GM19023 (cell line): ENCODE measurements at regions not wholly inside any gene's neighbourhood (a gene's known extent, or its start where the extent isn't known, plus 50 kb on each side); places are given as distances from the start of the nearest gene placed in this dataset.
"Not testable (repeated sequence)": the region's sequence is repeated elsewhere in the genome, so short reads cannot be mapped to it uniquely, and the experiment has no call there.

Experiments
- ATAC-seq: cut with Tn5 transposase; IDR thresholded peaks from one replicate; pipeline ENCODE4 v1.9.1; 2021; ENCODE audit warnings: mild to moderate bottlenecking, moderate library complexity; ENCODE audit not compliant: unreplicated experiment

DNA sequence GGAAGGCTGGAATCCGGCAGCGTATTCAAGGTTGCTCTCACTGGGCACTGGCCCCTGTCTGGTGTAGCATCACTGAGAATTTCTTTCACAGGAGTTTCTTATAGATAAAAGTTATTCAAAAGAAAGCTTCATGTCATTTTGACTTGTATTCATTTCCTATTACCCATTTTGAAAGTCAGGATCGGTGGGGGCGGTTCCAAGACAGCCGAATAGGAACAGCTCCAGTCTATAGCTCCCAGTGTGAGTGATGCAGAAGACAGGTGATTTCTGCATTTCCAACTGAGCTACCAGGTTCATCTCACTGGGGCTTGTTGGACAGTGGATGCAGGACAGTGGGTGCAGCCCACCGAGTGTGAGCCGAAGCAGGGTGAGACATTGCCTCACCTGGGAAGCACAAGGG, 51.5 kb upstream of the CDC42EP3 start:
- not testable (repeated sequence) for ATAC-seq

DNA sequence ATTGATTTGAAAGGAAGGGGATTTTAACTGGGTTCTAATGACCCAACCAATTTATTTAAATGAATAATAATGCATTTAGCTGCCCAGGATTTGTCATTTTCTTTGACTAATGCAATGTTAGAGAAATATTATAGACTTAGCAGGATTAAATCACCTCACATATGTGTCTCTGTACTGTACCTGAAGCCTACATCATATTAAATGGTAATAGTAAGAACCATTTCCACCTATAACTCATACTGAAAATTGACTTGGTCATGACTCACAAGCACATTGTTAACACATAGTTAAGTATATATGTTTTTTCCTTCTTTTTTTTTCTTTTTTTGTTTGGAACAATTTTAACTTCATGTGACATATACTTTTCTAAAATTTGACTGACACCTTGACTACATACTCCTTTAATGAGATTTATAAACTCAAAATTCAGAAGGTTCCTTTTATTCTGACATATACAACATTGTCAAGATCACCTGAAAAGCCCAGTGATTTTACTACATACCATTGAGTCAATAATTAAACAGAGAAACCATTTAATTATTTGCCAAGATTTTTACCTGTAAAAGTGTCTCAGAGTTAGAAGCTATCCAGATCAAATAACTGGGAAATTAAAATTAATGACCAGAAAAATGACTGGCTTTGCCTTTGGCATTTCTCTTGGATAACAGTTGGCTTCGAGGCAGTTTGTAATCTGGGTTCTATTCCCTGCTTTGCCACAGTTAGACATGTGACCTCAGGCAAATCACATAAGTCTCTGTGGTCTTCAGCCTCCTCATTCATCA, 58.8 kb upstream of the CDC42EP3 start:
- ATAC-seq, result no peak

DNA sequence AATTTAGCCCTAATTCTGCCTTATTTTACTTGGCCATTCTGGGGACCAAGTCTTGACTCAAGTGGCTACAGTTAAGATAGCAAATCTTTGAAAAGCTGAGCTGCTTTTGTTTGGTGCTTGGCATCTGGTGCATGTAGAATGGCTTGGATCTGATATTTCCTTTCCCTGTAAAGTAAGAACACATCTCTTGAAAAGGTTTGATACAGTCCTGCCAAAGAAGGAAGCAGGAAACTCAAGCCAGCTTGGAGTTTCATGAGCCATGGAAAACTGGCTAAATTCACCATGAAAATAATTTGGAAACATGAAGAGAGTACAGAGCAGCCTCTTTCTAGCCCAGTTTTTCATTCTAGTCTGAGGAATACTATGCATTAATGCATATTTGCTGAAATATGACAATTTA, 61.0 kb upstream of the CDC42EP3 start:
- ATAC-seq, result not testable (repeated sequence)

DNA sequence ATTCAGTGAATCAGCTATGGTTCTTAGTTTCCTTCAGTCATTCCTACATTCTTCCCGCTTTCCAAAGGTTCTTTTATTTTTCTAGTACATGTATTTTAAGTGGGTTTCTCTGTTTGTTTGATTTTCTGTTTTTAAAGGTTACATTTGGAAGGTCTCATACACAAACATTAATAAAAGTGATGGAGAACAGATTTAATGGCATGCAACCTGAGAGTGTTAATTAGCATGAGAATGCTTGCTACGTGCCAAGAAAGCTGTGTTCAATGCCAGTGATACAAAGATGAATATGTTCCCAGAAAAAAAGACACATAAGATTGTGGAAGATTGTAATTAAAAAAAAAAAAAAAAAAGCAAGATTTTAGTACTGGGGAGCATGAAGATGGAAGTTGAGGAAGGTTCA, 61.8 kb upstream of the CDC42EP3 start:
- no peak for ATAC-seq

DNA sequence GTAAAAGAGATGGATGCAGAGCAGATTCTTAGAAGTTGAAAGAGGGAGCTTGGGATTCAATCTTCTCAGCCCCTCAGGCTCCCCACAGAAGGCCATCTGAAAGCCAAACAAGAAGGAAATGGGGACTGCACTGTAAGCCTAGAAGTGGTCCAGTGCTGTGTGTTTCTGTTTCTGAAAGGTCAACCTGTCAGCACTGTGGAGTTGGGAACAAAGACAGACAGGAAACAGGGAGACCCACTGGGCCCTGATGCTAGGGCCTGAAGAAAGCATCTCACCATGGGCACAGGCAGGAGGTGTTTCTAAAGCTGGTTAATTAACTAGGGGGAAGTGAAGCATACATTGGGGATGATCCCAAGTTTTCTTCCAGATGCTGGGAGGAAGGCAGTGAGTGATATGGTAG, 62.5 kb upstream of the CDC42EP3 start:
- not testable (repeated sequence) for ATAC-seq

DNA sequence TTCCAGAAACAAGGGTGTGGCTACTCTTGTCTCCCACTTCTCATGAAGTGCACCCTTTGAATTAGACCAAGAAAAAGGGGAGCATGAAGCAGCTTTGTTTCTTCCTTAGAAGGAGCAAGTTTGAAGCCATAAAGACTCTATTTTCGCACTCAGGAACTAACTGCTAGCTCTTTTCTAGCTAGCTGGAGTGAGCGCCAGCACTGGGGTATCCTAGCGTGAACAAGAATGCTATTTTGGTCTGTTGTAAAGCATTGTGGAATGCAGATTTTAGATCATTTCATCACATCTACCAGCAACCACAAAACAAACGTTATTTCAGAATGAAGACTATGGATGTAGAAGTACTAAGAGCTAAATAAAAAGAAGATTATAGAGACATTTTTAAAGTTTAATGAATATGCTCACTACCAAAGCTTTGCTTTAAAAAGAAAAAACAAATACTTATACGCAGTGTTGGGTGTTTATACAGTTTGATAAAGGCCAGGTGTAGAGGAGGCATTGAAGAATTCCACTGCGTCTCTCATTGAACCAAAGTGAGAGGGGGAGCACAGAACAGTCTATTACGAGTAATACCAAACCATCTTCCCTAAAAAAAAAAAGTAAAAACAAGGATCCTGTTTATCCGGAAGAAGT, 63.6 kb upstream of the CDC42EP3 start:
- not testable (repeated sequence) for ATAC-seq

DNA sequence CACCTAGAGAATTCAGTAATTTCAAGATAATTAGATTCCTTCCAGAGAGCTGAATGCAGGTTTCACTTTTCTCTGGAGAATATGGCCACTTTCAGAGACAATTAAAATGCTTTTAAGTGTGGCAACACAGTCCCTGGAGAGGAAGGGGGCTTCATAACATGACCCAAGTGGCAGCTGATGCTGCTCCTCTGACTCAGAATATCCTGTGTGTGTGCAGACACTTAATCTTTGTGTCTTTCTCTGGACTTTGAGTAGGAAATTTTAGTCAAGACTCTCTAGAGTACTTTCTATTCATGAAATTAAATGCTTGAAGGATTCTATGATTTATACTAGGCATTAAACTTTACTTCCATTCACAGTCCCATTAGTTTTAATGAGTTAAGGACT, 64.1 kb upstream of the CDC42EP3 start:
- not testable (repeated sequence) for ATAC-seq

DNA sequence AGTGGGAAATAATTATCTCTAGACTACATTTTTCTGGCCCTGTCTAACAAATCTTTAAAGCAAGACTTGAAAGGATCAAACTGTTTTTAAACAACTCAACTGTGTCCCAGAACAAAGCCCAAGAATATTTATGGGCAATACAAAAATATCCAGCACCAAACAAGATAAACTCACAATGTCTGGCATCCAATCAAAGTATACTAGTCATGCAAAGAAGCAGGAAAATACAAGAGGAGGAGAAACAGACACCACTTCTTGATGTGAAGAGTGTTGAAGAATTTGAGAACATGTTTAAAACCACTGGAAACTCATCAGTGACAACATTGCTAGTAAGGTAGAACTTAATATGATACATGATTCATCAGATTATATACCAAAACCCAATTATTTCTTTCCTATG, 66.1 kb upstream of the CDC42EP3 start:
- no peak for ATAC-seq

DNA sequence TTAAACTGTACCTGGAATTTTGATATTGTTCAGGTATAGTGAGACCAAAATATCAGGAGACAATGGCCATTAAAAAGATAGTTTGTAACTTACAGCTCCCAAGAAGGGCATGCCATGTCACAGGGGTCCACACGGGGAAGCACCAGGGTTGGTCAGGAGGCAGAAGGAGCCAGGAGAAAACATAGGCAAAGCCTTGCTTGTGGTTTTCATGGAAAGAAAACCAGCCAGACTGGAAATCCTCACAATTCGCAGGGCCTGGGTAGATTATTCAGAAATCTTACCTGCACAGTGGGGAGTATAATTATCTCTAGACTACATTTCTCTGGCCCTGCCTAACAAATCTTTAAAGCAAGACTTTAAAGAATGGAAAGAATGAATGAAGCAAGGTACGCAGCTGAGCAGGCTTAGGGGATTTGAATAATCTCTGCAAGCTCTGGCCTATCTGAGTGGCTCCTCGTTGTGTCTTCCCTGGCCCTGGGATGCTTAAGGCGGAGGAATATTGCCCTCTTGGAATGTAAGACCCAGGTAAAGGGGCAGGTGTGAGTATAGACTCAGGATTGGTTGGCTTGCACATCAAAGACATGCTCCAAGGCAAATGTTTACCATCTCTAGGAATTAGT, 66.9 kb upstream of the CDC42EP3 start:
- ATAC-seq, result no peak

DNA sequence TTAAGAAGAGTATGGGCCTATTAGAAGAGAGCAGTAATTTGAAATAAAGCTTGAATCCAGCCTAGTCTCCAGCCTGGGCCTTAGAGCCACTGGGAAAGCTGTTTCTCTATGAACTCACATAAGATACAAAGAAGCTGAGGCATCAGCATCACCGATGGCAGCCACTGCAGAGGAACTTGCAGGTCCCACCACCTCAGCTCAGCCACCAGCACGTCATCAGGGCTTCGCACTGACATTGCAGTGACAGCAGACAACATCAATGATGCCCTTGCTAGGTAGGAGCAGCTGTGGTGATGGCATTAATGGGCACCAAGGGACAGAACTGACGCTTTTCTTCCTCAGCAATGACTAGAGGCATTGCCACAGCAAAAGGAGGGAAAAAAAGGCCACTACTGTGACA, 67.7 kb upstream of the CDC42EP3 start:
- ATAC-seq, result no peak

DNA sequence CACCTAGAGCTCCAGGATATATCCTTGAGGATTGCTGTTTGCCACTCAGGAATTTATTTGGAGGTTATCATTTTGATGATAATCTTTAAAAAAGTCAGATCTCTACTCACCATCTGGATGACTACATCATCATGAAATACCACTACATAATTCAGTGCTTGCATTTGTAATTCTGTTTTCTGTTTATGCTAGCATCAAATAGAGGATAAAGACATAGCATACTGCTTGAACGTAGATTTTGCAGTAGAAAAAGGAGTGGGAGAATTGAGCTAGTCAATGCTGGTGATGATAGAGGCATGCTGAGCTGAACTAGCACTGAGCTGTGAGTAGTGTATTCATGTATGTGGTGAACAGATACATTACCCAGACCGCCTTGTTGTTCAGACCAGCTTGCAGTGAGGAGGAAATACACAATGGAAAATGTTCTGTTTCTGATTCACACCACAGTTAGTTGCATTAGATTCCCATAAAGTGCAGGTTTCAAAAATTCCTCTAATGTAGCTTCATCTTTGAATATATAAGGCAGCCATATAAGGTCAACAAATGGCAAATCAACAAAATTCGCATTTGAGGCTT, 68.8 kb upstream of the CDC42EP3 start:
- ATAC-seq, result no peak

DNA sequence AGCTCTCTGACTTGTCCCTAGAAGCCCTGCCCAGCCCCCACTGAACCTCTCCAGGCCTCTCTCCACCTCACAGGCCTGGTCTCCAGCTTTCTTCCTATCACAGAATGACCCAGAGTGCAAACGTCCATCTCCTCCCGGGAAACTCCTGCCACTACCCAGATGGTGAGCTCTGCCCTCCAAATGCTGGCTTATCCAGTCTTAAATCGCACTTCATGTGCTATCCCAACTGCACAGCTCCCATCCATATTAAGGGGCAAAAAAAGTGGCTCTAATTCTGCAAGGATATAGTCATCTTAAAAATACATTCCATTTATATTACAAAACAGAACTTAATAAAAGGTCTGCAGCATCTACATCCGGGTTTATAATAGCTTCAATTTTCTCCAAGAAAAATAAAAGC, 70.8 kb upstream of the CDC42EP3 start:
- ATAC-seq, result no peak

DNA sequence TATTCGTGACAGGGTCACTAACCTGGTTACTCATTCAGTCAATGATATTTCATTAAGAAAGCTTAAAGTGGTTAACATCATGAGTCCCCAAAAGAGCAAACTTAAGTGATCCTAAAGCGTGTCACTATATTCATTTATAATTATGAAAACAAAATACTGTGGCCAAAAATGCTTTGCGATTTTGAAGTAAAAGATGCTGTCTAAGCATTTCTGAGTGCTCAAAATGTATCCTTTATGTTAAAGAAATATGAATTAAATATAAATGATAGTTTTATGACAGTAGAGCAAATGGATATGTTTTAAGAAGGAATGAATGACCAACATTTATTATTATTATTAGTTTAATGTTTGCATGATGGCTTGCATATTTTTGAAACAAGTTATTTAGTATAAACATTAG, 72.6 kb upstream of the CDC42EP3 start:
- ATAC-seq, result no peak

DNA sequence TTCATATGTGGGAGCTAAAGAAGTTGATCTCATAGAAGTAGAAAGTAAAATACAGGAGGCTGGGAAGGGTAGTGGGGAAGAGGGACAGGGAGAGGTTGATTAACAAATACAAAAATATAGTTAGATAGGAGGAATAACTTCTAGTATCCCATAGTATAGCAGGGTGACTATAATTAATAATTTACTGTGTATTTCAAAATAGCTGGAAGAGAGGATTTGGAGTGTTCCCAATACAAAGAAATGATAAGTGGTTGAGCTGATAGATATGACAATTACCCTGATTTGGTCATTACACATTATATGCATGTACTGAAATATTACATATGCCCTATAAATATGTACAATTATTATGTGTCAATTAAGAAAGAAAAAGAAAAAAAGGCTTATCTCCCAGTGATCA, 73.5 kb upstream of the CDC42EP3 start:
- not testable (repeated sequence) for ATAC-seq

DNA sequence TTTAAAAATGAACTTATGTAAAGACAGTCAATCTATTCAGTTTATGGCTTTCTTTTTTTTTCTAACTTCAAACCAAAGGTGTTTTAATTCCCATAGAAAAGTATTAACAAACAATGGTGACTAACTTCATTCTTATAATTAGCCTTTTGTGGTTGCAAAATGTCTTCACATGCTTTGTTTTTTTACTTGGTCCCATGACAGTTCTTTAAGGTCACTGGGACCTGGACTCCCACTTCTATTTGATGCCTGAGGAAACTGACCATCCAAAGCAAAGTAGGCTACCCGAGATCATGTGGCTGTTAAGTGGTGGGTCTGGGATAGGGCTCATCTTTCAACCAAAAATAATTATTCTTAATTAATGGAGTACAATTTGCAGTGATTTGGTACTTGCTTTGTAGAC, 74.6 kb upstream of the CDC42EP3 start:
- ATAC-seq, result not testable (repeated sequence)

DNA sequence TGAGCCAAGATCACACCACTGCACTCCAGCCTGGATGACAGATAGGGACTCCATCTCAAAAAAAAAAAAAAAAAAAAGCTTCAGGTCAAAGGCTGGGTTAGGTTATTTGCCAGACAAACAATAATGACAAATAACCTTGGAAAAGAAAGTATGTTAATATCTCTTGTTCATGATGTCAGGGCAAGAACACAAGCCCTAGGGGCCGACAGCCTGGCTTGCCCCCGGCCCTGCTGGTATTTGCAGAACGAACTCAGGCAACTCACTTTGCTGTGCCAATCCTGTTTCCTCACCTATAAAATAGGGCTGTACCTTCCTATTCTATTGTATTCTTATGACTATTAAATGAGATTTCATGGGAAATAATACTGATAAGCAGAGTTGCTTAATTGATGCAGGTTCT, 75.4 kb upstream of the CDC42EP3 start:
- no peak for ATAC-seq

DNA sequence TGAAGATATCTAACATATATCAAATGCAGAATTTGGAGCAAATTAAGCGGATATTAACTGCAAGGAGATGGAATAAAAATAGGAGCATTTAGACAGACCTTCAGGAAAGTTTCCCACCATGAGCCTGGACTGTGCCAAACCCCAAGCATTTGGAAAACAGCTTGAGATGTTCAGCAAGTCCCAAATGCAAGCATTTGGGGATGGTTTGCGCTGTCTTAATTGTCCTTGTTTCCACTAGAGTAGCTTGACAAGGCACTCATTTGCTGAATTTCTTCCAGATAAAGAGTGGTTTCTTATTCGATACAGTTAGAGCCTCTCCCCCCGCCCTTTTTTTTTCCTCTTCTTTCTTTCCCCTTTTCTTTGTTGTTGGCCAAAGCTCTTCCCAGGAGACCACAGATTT, 77.1 kb upstream of the CDC42EP3 start:
- no peak for ATAC-seq

DNA sequence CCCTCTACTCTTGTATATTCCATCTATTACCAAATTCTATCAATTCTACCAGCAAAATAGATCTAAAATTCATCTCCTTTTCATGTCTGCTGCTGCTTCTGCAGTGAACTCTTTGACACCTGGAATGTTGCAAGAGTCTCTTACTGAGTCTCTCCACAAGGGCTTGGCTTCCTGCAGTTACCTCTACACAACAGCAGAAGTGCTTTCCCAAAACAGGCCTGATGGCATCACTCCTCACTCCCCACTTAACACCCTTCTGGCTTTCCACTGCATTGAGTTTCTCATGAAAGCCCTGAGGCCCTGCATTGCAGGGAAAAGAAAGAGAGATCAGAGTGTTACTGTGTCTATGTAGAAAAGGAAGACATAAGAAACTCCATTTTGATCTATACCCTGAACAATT, 78.8 kb upstream of the CDC42EP3 start:
- not testable (repeated sequence) for ATAC-seq

DNA sequence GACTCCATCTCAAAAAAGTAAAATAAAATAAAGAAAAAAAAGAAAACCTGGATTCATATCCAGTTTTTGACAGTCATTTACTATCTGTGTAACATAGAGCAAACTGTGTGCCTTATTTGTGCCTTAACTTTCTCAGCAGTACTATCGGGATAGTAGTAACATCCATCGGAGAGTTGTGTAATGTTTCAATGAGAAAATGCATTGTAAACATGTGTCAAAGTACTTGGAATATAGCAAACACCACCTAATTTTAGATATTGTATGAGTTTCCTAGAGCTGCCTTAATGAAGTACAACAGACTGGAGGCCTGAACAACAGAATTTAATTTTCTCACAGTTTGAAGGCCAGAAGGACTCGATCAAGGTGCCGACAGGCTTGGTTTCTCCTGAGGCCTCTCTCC, 81.3 kb upstream of the CDC42EP3 start:
- no peak for ATAC-seq

DNA sequence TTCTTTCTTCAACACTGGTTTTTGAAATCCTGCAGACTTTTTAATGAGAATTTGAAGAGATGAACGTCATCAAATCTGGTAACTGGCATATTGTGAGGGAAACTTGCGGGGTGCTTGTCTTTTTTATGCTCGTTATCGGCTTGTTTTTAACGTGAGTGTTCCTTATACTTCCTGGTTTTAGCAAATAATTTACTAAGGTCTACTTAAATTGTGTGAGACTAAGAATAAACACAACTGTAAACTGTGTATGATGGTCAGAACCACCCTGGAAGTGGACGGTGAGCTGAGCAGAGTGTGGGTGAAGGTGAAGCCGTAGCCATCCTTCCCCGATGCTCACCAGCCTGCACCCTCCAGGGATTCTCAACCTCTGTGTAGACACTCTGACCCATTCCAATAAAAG, 82.3 kb upstream of the CDC42EP3 start:
- ATAC-seq, result no peak

DNA sequence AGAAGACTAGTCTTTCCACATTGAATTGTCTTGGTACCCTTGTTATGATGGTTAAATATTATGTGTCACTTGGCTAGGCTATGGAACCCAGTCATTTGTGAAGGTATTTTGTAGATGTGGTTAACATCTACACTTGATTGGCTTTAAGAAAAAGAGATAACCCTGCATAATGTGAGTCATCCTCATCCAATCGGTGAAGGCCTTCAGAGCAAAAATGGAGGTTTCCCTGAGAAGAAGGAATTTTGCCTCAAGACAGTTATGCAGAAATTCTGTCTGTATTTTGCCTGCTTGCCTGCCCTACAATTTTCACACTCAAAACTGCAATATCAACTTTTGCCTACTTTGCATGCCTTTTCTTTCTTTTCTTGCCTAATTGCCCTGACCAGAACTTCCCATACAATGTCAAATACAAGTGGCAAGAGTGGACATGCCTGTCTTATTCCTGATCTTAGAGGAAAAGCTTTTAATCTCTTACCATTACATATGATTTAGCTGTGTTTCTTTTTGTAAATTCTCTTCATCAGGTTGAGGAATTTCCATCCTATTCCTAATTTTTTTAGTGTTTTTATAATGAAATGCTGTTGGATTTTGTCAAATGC, 84.6 kb upstream of the CDC42EP3 start:
- ATAC-seq, result not testable (repeated sequence)
